K562 (cell line): ENCODE measurements at regions not wholly inside any gene's neighbourhood (a gene's known extent, or its start where the extent isn't known, plus 50 kb on each side); places are given as distances from the start of the nearest gene placed in this dataset.
"Not testable (repeated sequence)": the region's sequence is repeated elsewhere in the genome, so short reads cannot be mapped to it uniquely, and the experiment has no call there.

Experiments used
- ATAC-seq: fragments of 200-7000 bp; cut with Tn5 transposase; 3 replicates; pipeline ENCODE4 v1.9.1; 2020; ENCODE audit warnings: moderate library complexity
- BruUV-seq: library from RNA; stranded (reverse); fragments of 400-500 nt; replicated peaks from 2 replicates; lab custom pipeline; 2021; lab: Mats Ljungman, UMichigan
- CTCF ChIA-PET: fragments of 300-600 bp; formaldehyde crosslinking; extraction: SDS; loops from one replicate; lab custom pipeline; 2021; ENCODE audit warnings: low intra/inter-chr PET ratio; lab: Yijun Ruan, JAX
- POLR2A ChIA-PET: fragments of 300-600, 350-650 bp; sonication (Branson Sonifier 250); formaldehyde crosslinking; extraction: SDS; loops from one replicate; lab custom pipeline; 2021; ENCODE audit warnings: antibody characterized with exemption, inconsistent platforms; lab: Yijun Ruan, JAX
- DNase-seq, 4 experiments: peaks; one replicate each; pipeline versions ENCODE4 v3.0.0 to v3.0.0-alpha.2; 2011 to 2018; ENCODE audit warnings: low spot score in 3 of 4, mixed read lengths in 3 of 4; ENCODE audit errors: extremely low read depth in 1 of 4
- FAIRE-seq: peaks from 2 replicates; lab custom pipeline; 2011; peaks lifted over from hg19 to GRCh38; lab: Jason Lieb, UNC
- H2AFZ ChIP-seq: 2 replicates; pipeline ENCODE4 v1.6.0; 2011; ENCODE audit warnings: low read depth, low read length, control low read depth, inconsistent platforms
- H3K27ac ChIP-seq: fragments of 200-600 bp; 3 replicates; pipeline ENCODE4 v1.8.0; 2011; ENCODE audit warnings: low read depth, mild to moderate bottlenecking, control low read depth, inconsistent platforms, low read length, moderate library complexity, mixed read lengths; ENCODE audit errors: extremely low read depth
- H3K27me3 ChIP-seq, 2 experiments: fragments of 300-600 bp in 1 of 2; 2 replicates in 1 of 2; 3 replicates in 1 of 2; pipeline versions ENCODE4 v1.6.0 to v1.8.0; 2011; ENCODE audit warnings: inconsistent platforms in 2 of 2, low read length in 2 of 2, mild to moderate bottlenecking in 1 of 2, mixed read lengths in 1 of 2, moderate library complexity in 1 of 2; ENCODE audit not compliant: control insufficient read depth in 2 of 2, insufficient read depth in 2 of 2
- H3K36me3 ChIP-seq: fragments of 300-600 bp; 3 replicates; pipeline ENCODE4 v1.8.0; 2011; ENCODE audit warnings: mild to moderate bottlenecking, low read length, inconsistent platforms; ENCODE audit not compliant: control insufficient read depth, insufficient read depth
- H3K4me1 ChIP-seq, 2 experiments: fragments of 200-600 bp in 1 of 2; replicated peaks in 1 of 2; 2 replicates in 1 of 2; 3 replicates in 1 of 2; pipeline versions ENCODE4 v1.5.1 to v1.8.0; 2011; ENCODE audit warnings: inconsistent platforms in 2 of 2, low read length in 2 of 2, mild to moderate bottlenecking in 1 of 2, mixed read lengths in 1 of 2, moderate library complexity in 1 of 2; ENCODE audit not compliant: control insufficient read depth in 2 of 2, insufficient read depth in 2 of 2
- H3K4me2 ChIP-seq: 2 replicates; pipeline ENCODE4 v1.6.1; 2011; ENCODE audit warnings: low read length, control low read depth, inconsistent platforms, mixed read lengths; ENCODE audit not compliant: insufficient read depth
- H3K4me3 ChIP-seq: fragments of 200-600 bp; sonication (generic), shearing (Covaris generic); 2 replicates; pipeline ENCODE4 v1.5.1; 2016; ENCODE audit warnings: control low read depth, inconsistent platforms
- H3K79me2 ChIP-seq: fragments of 200-600 bp; 3 replicates; pipeline ENCODE4 v1.8.0; 2011; ENCODE audit warnings: low read length, inconsistent platforms; ENCODE audit not compliant: control insufficient read depth, insufficient read depth
- H3K9ac ChIP-seq, 2 experiments: 2 replicates each; pipeline versions ENCODE4 v1.6.0 to v1.6.1; 2011; ENCODE audit warnings: low read depth in 2 of 2, low read length in 2 of 2, control low read depth in 1 of 2, inconsistent platforms in 1 of 2, mild to moderate bottlenecking in 1 of 2, mixed read lengths in 1 of 2; ENCODE audit not compliant: insufficient read depth in 1 of 2
- H3K9me1 ChIP-seq: one replicate; pipeline ENCODE4 v1.6.0; 2011; ENCODE audit warnings: inconsistent platforms, mild to moderate bottlenecking, low read length, moderate library complexity; ENCODE audit not compliant: control insufficient read depth, insufficient read depth
- H3K9me3 ChIP-seq: replicated peaks from 2 replicates; pipeline ENCODE4 v1.5.1; 2011; ENCODE audit warnings: low read depth, low read length, inconsistent platforms; ENCODE audit not compliant: control insufficient read depth, insufficient read depth
- H4K20me1 ChIP-seq: replicated peaks from 2 replicates; pipeline ENCODE4 v1.6.1; 2011; ENCODE audit warnings: low read length, inconsistent platforms, mixed read lengths; ENCODE audit not compliant: control insufficient read depth, insufficient read depth
- CEBPB ChIP-seq: fragments of 450-650 bp; IDR thresholded peaks from 2 replicates; pipeline ENCODE4 v1.6.1; 2016; ENCODE audit warnings: missing genetic modification characterization, missing compliant biosample characterization
- CEBPG ChIP-seq, 3 experiments: fragments of 200-800 bp in 1 of 3; sonication (Bioruptor generic) in 1 of 3; sonication (generic) in 1 of 3; formaldehyde crosslinking in 1 of 3; IDR thresholded peaks in 2 of 3; conservative IDR thresholded peaks in 1 of 3; 2 replicates each; pipeline versions ENCODE4 v1.6.1 to v1.8.0; 2016 to 2022; ENCODE audit warnings: missing compliant biosample characterization in 2 of 3, missing genetic modification characterization in 2 of 3, mild to moderate bottlenecking in 1 of 3, missing genetic modification reagents in 1 of 3
- CHD1 ChIP-seq: fragments of 200-600 bp; sonication (generic); IDR thresholded peaks from one replicate; pipeline ENCODE4 v1.6.1; 2012; ENCODE audit warnings: mild to moderate bottlenecking, moderate library complexity, low read length, inconsistent platforms
- POLR2H ChIP-seq: IDR thresholded peaks from 2 replicates; pipeline ENCODE4 v1.6.1; 2016; ENCODE audit warnings: missing genetic modification characterization, low read depth, mild to moderate bottlenecking, control low read depth, missing compliant biosample characterization, moderate library complexity
- POLR3G ChIP-seq: IDR thresholded peaks from 2 replicates; pipeline ENCODE4 v1.6.1; 2011; ENCODE audit not compliant: insufficient read length, insufficient replicate concordance; ENCODE audit errors: extremely low read depth
- WGBS: fragments of 100-300 bp; shearing (Covaris generic); methylation state at CpG from one replicate; pipeline ENCODE4 v1.1.6; 2016; ENCODE audit warnings: low coverage, mixed read lengths; ENCODE audit not compliant: insufficient coverage; ENCODE audit errors: missing lambda C conversion rate; 5-methylcytosine and 5-hydroxymethylcytosine counted together
- in situ Hi-C: fragments of 300-500 bp; cut with MboI; formaldehyde crosslinking; loops from 4 replicates; pipeline ENCODE4 v1.15.0; 2018; ENCODE audit warnings: inconsistent platforms, mixed read lengths
- intact Hi-C: fragments of 100-400 bp; cut with micrococcal nuclease; formaldehyde crosslinking; loops from 2 replicates; pipeline ENCODE4 v1.14.2; 2022

GRCh38 chr5:74511770-74512169 lies 128.8 kb downstream of the ENC1 start:
- 0% methylated on average over 2 of the region's 2 CpGs for WGBS
- in situ Hi-C loops, FAIRE-seq: not testable (repeated sequence)

GRCh38 chr5:74510476-74511075 lies 130.0 kb downstream of the ENC1 start:
- intact Hi-C loops = no loop called here
- H2AFZ ChIP-seq = no peak overlapping the region
- no peak overlapping the region for H3K9ac ChIP-seq
- no peaks in the 10 kb centered on the region for H3K9me3 ChIP-seq
- H3K4me1 ChIP-seq = no peaks in the 10 kb centered on the region
- H3K79me2 ChIP-seq = no peaks in the 10 kb centered on the region
- BruUV-seq = no TSS peak
- no peak overlapping the region for H3K4me2 ChIP-seq
- H3K36me3 ChIP-seq = no peaks in the 10 kb centered on the region
- ChIA-PET POLR2A (interaction anchor here (1.0 kb wide), 1 partner anchor 11 kb away, joined by 4 read pairs; no protein-coding TSS in a partner anchor), CTCF (no interaction called here)
- no peak for TF ChIP-seq CHD1
- peak; percentile 49 for TF ChIP-seq CEBPB
- no peak for TF ChIP-seq CEBPG (CRISPR knock-in tag; IDR thresholded peaks at IDR 0.05)
- 0 out of 4 replicates have a peak, but pooled peaks have one; percentile 30 to 32 for TF ChIP-seq CEBPG (tag; conservative IDR thresholded peaks at IDR 0.05 in 1 of 2, IDR thresholded peaks at IDR 0.05 in 1 of 2)
- no peak for TF ChIP-seq POLR2H (tag)
- no peak for TF ChIP-seq POLR3G
- TF ChIP-seq, all 486 proteins: peak for 2
- ATAC-seq (no peak), DNase-seq (no peak), FAIRE-seq (no peak)
- Histone ChIP-seq H3K9me1 (no peaks in the 10 kb centered on the region), H3K4me3 (no peak overlapping the region), H3K27me3 (peaks cover 2 to 27% of the 10 kb centered on the region in 2 experiments; a peak in 3 of 5 replicates), H3K27ac (no peak overlapping the region), H4K20me1 (no peaks in the 10 kb centered on the region; the same call in 1 of the 2 replicates)
- WGBS = 0% methylated on average over 1 of the region's 1 CpG
- in situ Hi-C loops = no loop called here

More at GRCh38 chr5:74511770-74512169, 128.8 kb downstream of the ENC1 start:
- peaks cover 0 to 18% of the 10 kb centered on the region in 2 experiments; a peak in 2 of 5 replicates for H3K27me3 ChIP-seq
- H3K9me3 ChIP-seq, H3K9ac ChIP-seq, H2AFZ ChIP-seq, BruUV-seq, H3K4me3 ChIP-seq, DNase-seq, H3K27ac ChIP-seq, intact Hi-C loops, H3K79me2 ChIP-seq, H3K9me1 ChIP-seq, H4K20me1 ChIP-seq, H3K36me3 ChIP-seq, POLR2A ChIA-PET, H3K4me1 ChIP-seq, ATAC-seq, CTCF ChIA-PET, H3K4me2 ChIP-seq: not testable (repeated sequence)
